ENCODE measurements at regions not wholly inside any gene's neighbourhood (a gene's known extent, or its start where the extent isn't known, plus 50 kb on each side); places are given as distances from the start of the nearest gene placed in this dataset.

GRCh38 chr10:44847110-44847509, 64.0 kb upstream of the TMEM72 start:
- H3K4me3 Mint-ChIP-seq: no peak overlapping the region
- no peaks in the 10 kb centered on the region for H3K9me3 Mint-ChIP-seq
- H3K4me1 Mint-ChIP-seq: no peaks in the 10 kb centered on the region
- ChIA-PET POLR2A (no interaction called here), CTCF (interaction anchor here (0.9 kb wide), 1 partner anchor 14 kb away, joined by 3 read pairs; no protein-coding TSS in a partner anchor)
- H3K36me3 Mint-ChIP-seq (ENCODE audit: low read depth): no peaks in the 10 kb centered on the region
- H3K27ac Mint-ChIP-seq: no peak overlapping the region
- no peak for DNase-seq
- H3K27me3 Mint-ChIP-seq: no peaks in the 10 kb centered on the region

GRCh38 chr10:44848211-44848610, 62.9 kb upstream of the TMEM72 start:
- Mint-ChIP-seq H3K9me3 (no peaks in the 10 kb centered on the region), H3K4me1 (no peaks in the 10 kb centered on the region), H3K36me3 (ENCODE audit: low read depth) (no peaks in the 10 kb centered on the region), H3K27ac (no peak overlapping the region), H3K4me3 (no peak overlapping the region), H3K27me3 (no peaks in the 10 kb centered on the region)
- POLR2A ChIA-PET: no interaction called here
- CTCF ChIA-PET: interaction anchor here (0.9 to 1.1 kb wide), 2 partner anchors 13 to 16 kb away, joined by 3 to 4 read pairs; no protein-coding TSS in a partner anchor
- DNase-seq: no peak

- no peaks in the 10 kb centered on the region for H3K36me3 Mint-ChIP-seq (ENCODE audit: low read depth)
- H3K27me3 Mint-ChIP-seq: no peaks in the 10 kb centered on the region
- H3K4me3 Mint-ChIP-seq: no peak overlapping the region
- H3K4me1 Mint-ChIP-seq: no peaks in the 10 kb centered on the region
- H3K9me3 Mint-ChIP-seq: no peaks in the 10 kb centered on the region
- ChIA-PET POLR2A (no interaction called here), CTCF (no interaction called here)
- no peak overlapping the region for H3K27ac Mint-ChIP-seq
- DNase-seq: no peak
Observed at GRCh38 chr10:44849936-44850335, 61.2 kb upstream of the TMEM72 start.

- H3K9me3 Mint-ChIP-seq: no peaks in the 10 kb centered on the region
- H3K27me3 Mint-ChIP-seq: no peaks in the 10 kb centered on the region
- no peak for DNase-seq
- CTCF ChIA-PET: no interaction called here
- H3K36me3 Mint-ChIP-seq (ENCODE audit: low read depth): no peaks in the 10 kb centered on the region
- H3K4me1 Mint-ChIP-seq: no peaks in the 10 kb centered on the region
- H3K4me3 Mint-ChIP-seq: no peak overlapping the region
- no peak overlapping the region for H3K27ac Mint-ChIP-seq
- POLR2A ChIA-PET: no interaction called here
Observed at GRCh38 chr10:44850356-44850934, 60.7 kb upstream of the TMEM72 start.

- DNase-seq: no peak
- H3K9me3 Mint-ChIP-seq: no peaks in the 10 kb centered on the region
- H3K36me3 Mint-ChIP-seq (ENCODE audit: low read depth): no peaks in the 10 kb centered on the region
- H3K27ac Mint-ChIP-seq: no peak overlapping the region
- no peak overlapping the region for H3K4me3 Mint-ChIP-seq
- POLR2A ChIA-PET: no interaction called here
- no peaks in the 10 kb centered on the region for H3K4me1 Mint-ChIP-seq
- H3K27me3 Mint-ChIP-seq: no peaks in the 10 kb centered on the region
- CTCF ChIA-PET: no interaction called here
Observed at GRCh38 chr10:44851413-44851812, 59.7 kb upstream of the TMEM72 start.

GRCh38 chr10:44851881-44852280, 59.3 kb upstream of the TMEM72 start:
- H3K9me3 Mint-ChIP-seq: no peaks in the 10 kb centered on the region
- POLR2A ChIA-PET: no interaction called here
- CTCF ChIA-PET: no interaction called here

GRCh38 chr10:44853148-44853734, 57.9 kb upstream of the TMEM72 start:
- DNase-seq: no peak
- Mint-ChIP-seq H3K4me3 (no peak overlapping the region), H3K9me3 (no peaks in the 10 kb centered on the region), H3K36me3 (ENCODE audit: low read depth) (no peaks in the 10 kb centered on the region), H3K27ac (no peak overlapping the region), H3K4me1 (no peaks in the 10 kb centered on the region), H3K27me3 (no peaks in the 10 kb centered on the region)
- ChIA-PET CTCF (no interaction called here), POLR2A (no interaction called here)

More at GRCh38 chr10:44851881-44852280, 59.3 kb upstream of the TMEM72 start:
- Mint-ChIP-seq H3K4me3 (no peak overlapping the region), H3K36me3 (ENCODE audit: low read depth) (no peaks in the 10 kb centered on the region), H3K27me3 (no peaks in the 10 kb centered on the region), H3K27ac (no peak overlapping the region), H3K4me1 (no peaks in the 10 kb centered on the region)
- no peak for DNase-seq

- ChIA-PET POLR2A (no interaction called here), CTCF (interaction anchor here (1.3 kb wide), 1 partner anchor 9 kb away, joined by 3 read pairs; no protein-coding TSS in a partner anchor)
- Mint-ChIP-seq H3K36me3 (ENCODE audit: low read depth) (no peaks in the 10 kb centered on the region), H3K27me3 (no peaks in the 10 kb centered on the region), H3K4me3 (no peak overlapping the region), H3K9me3 (no peaks in the 10 kb centered on the region), H3K27ac (no peak overlapping the region), H3K4me1 (no peaks in the 10 kb centered on the region)
- DNase-seq: no peak
Observed at GRCh38 chr10:44853796-44854195, 57.3 kb upstream of the TMEM72 start.

- no peak for DNase-seq
- Mint-ChIP-seq H3K27me3 (no peaks in the 10 kb centered on the region), H3K27ac (no peak overlapping the region), H3K9me3 (no peaks in the 10 kb centered on the region), H3K36me3 (ENCODE audit: low read depth) (no peaks in the 10 kb centered on the region), H3K4me1 (no peaks in the 10 kb centered on the region), H3K4me3 (no peak overlapping the region)
- CTCF ChIA-PET: interaction anchor here (1.0 to 1.3 kb wide), 2 partner anchors 8 to 9 kb away, joined by 3 read pairs; no protein-coding TSS in a partner anchor
- POLR2A ChIA-PET: no interaction called here
Observed at GRCh38 chr10:44854693-44855350, 56.3 kb upstream of the TMEM72 start.

GRCh38 chr10:44856696-44857095, 54.4 kb upstream of the TMEM72 start:
- no peak overlapping the region for H3K27ac Mint-ChIP-seq
- H3K9me3 Mint-ChIP-seq: no peaks in the 10 kb centered on the region
- no peak overlapping the region for H3K4me3 Mint-ChIP-seq
- H3K36me3 Mint-ChIP-seq (ENCODE audit: low read depth): no peaks in the 10 kb centered on the region
- H3K27me3 Mint-ChIP-seq: no peaks in the 10 kb centered on the region
- ChIA-PET POLR2A (no interaction called here), CTCF (interaction anchor here (0.8 to 1.9 kb wide), 2 partner anchors 10 to 17 kb away, joined by 3 to 5 read pairs; no protein-coding TSS in a partner anchor)
- no peak for DNase-seq
- H3K4me1 Mint-ChIP-seq: no peaks in the 10 kb centered on the region

GRCh38 chr10:44857363-44858016, 53.6 kb upstream of the TMEM72 start:
- DNase-seq: peak; percentile 57
- H3K36me3 Mint-ChIP-seq (ENCODE audit: low read depth): no peaks in the 10 kb centered on the region
- H3K4me3 Mint-ChIP-seq: no peak overlapping the region
- no peak overlapping the region for H3K27ac Mint-ChIP-seq
- H3K4me1 Mint-ChIP-seq: peaks cover under 1% of the 10 kb centered on the region
- peaks cover 3% of the 10 kb centered on the region for H3K27me3 Mint-ChIP-seq
- ChIA-PET POLR2A (no interaction called here), CTCF (interaction anchor here (0.6 to 1.9 kb wide), 9 partner anchors 9 to 1459 kb away, joined by 3 to 5 read pairs (median 4); no protein-coding TSS in a partner anchor)
- no peaks in the 10 kb centered on the region for H3K9me3 Mint-ChIP-seq

- H3K27me3 Mint-ChIP-seq: peaks cover 4% of the 10 kb centered on the region
- H3K9me3 Mint-ChIP-seq: no peaks in the 10 kb centered on the region
- no peak overlapping the region for H3K27ac Mint-ChIP-seq
- ChIA-PET CTCF (interaction anchor here (0.7 to 1.5 kb wide), 8 partner anchors 12 to 1458 kb away, joined by 3 to 5 read pairs (median 4); no protein-coding TSS in a partner anchor), POLR2A (no interaction called here)
- H3K36me3 Mint-ChIP-seq (ENCODE audit: low read depth): no peaks in the 10 kb centered on the region
- no peak for DNase-seq
- H3K4me3 Mint-ChIP-seq: no peak overlapping the region
- peaks cover 2% of the 10 kb centered on the region for H3K4me1 Mint-ChIP-seq
Observed at GRCh38 chr10:44858017-44858371, 53.1 kb upstream of the TMEM72 start.

- no peak overlapping the region for H3K27ac Mint-ChIP-seq
- DNase-seq: no peak
- H3K9me3 Mint-ChIP-seq: no peaks in the 10 kb centered on the region
- peaks cover 2% of the 10 kb centered on the region for H3K4me1 Mint-ChIP-seq
- no peaks in the 10 kb centered on the region for H3K36me3 Mint-ChIP-seq (ENCODE audit: low read depth)
- ChIA-PET POLR2A (no interaction called here), CTCF (interaction anchor here (0.7 to 1.5 kb wide), 4 partner anchors 11 to 1176 kb away, joined by 3 to 4 read pairs (median 3); no protein-coding TSS in a partner anchor)
- H3K4me3 Mint-ChIP-seq: no peak overlapping the region
- peaks cover 11% of the 10 kb centered on the region for H3K27me3 Mint-ChIP-seq
Observed at GRCh38 chr10:44858988-44859387, 52.1 kb upstream of the TMEM72 start.

Data from activated CD4-positive, alpha-beta memory T cell treated with anti-CD3 and anti-CD28 coated beads, Interleukin-2, amount 10 ng/mL, durations not matched to agents 7 days and 5 days (primary cell).